WTC11 (cell line): ENCODE measurements at regions not wholly inside any gene's neighbourhood (a gene's known extent, or its start where the extent isn't known, plus 50 kb on each side); places are given as distances from the start of the nearest gene placed in this dataset.

ENCODE experiments used
- ATAC-seq: fragments of 200-7000 bp; cut with Tn5 transposase; 2 replicates; pipeline ENCODE4 v1.10.0; 2021; ENCODE audit warnings: mild to moderate bottlenecking, moderate library complexity
- CTCF ChIA-PET: fragments of 300-600 bp; sonication (Branson Sonifier 250); formaldehyde crosslinking; loops from one replicate; lab custom pipeline; 2021; ENCODE audit warnings: antibody characterized with exemption; lab: Charles Lee
- POLR2A ChIA-PET: fragments of 350-600 bp; sonication (Branson Sonifier 250); formaldehyde crosslinking; loops from one replicate; lab custom pipeline; 2021; ENCODE audit warnings: antibody characterized with exemption; lab: Charles Lee
- DNase-seq: peaks from one replicate; pipeline ENCODE4 v3.0.0; 2021; ENCODE audit warnings: low spot score
- H3K27ac Mint-ChIP-seq: 2 replicates; pipeline ENCODE4 v1.8.0; 2021; ENCODE audit warnings: mixed read lengths
- H3K27me3 Mint-ChIP-seq: 2 replicates; pipeline ENCODE4 v1.8.0; 2021; ENCODE audit warnings: low read depth, mild to moderate bottlenecking, moderate library complexity, mixed read lengths
- H3K36me3 Mint-ChIP-seq: 2 replicates; pipeline ENCODE4 v1.8.0; 2021; ENCODE audit warnings: mixed read lengths
- H3K4me1 Mint-ChIP-seq: 2 replicates; pipeline ENCODE4 v1.8.0; 2022; ENCODE audit warnings: mixed read lengths
- H3K4me3 Mint-ChIP-seq: 2 replicates; pipeline ENCODE4 v1.8.0; 2021; ENCODE audit warnings: mild to moderate bottlenecking, moderate library complexity, mixed read lengths
- H3K9me3 Mint-ChIP-seq: 2 replicates; pipeline ENCODE4 v1.8.0; 2021; ENCODE audit warnings: mixed read lengths
- ELF4 ChIP-seq: sonication (generic); formaldehyde crosslinking; IDR thresholded peaks from 2 replicates; pipeline ENCODE4 v1.8.1; 2022; ENCODE audit warnings: low read depth, mild to moderate bottlenecking, moderate library complexity, missing genetic modification reagents
- FOXK1 ChIP-seq: sonication (generic); formaldehyde crosslinking; IDR thresholded peaks from 2 replicates; pipeline ENCODE4 v1.8.0; 2022; ENCODE audit warnings: mild to moderate bottlenecking, moderate library complexity, missing genetic modification reagents
- PRRX2 ChIP-seq: fragments of 250-450 bp; sonication (Bioruptor Pico); IDR thresholded peaks from 2 replicates; pipeline ENCODE4 v1.8.0; 2021; ENCODE audit warnings: mild to moderate bottlenecking
- TEAD1 ChIP-seq: sonication (generic); formaldehyde crosslinking; IDR thresholded peaks from 2 replicates; pipeline ENCODE4 v1.8.0; 2022; ENCODE audit warnings: mild to moderate bottlenecking, missing genetic modification reagents
- ZBTB21 ChIP-seq: sonication (generic); formaldehyde crosslinking; IDR thresholded peaks from 2 replicates; pipeline ENCODE4 v1.8.1; 2023; ENCODE audit warnings: mild to moderate bottlenecking, missing genetic modification reagents, borderline replicate concordance
- ZNF121 ChIP-seq: sonication (generic); formaldehyde crosslinking; IDR thresholded peaks from 2 replicates; pipeline ENCODE4 v1.8.0; 2023; ENCODE audit warnings: missing genetic modification reagents
- ZNF416 ChIP-seq: fragments of 250-450 bp; sonication (Bioruptor Pico); IDR thresholded peaks from 2 replicates; pipeline ENCODE4 v1.9.0; 2021; ENCODE audit warnings: mild to moderate bottlenecking, inconsistent platforms
- TF ChIP-seq, protein P1 (sequence below): fragments of 250-450 bp; sonication (Bioruptor Pico); IDR thresholded peaks from 2 replicates; pipeline ENCODE4 v1.9.0; 2021; ENCODE audit warnings: mild to moderate bottlenecking, borderline replicate concordance
- TF ChIP-seq, protein P2 (sequence below): sonication (generic); formaldehyde crosslinking; IDR thresholded peaks from 2 replicates; pipeline ENCODE4 v1.8.1; 2023; ENCODE audit warnings: mild to moderate bottlenecking, missing genetic modification reagents
- TF ChIP-seq, protein P3 (sequence below): sonication (generic); formaldehyde crosslinking; IDR thresholded peaks from 2 replicates; pipeline ENCODE4 v1.8.0; 2022; ENCODE audit warnings: missing genetic modification reagents
- TF ChIP-seq, protein P4 (sequence below): sonication (generic); formaldehyde crosslinking; IDR thresholded peaks from 2 replicates; pipeline ENCODE4 v1.8.1; 2022; ENCODE audit warnings: mild to moderate bottlenecking, moderate library complexity, missing genetic modification reagents

DNA sequence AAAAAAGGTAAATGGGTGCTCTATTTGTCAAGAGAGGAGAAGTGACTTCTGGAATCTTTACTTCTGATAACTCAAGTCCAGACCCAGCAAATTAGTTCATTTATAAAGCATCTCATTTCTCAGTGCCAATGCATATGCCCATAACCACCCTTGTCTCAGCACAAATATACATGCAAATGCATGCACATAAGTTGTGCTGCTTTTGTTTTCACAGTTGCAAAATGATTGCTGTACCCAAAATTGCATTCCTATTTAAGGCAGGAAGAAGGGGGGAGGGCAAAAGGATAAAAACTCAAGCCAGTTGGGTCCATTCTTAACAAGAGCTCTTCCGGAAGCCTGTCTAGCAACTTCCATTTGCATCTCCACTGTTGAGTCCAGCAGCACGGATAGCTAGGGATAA, 61.3 kb upstream of the FAM20A start (continued):
- TF ChIP-seq, protein P1, sequence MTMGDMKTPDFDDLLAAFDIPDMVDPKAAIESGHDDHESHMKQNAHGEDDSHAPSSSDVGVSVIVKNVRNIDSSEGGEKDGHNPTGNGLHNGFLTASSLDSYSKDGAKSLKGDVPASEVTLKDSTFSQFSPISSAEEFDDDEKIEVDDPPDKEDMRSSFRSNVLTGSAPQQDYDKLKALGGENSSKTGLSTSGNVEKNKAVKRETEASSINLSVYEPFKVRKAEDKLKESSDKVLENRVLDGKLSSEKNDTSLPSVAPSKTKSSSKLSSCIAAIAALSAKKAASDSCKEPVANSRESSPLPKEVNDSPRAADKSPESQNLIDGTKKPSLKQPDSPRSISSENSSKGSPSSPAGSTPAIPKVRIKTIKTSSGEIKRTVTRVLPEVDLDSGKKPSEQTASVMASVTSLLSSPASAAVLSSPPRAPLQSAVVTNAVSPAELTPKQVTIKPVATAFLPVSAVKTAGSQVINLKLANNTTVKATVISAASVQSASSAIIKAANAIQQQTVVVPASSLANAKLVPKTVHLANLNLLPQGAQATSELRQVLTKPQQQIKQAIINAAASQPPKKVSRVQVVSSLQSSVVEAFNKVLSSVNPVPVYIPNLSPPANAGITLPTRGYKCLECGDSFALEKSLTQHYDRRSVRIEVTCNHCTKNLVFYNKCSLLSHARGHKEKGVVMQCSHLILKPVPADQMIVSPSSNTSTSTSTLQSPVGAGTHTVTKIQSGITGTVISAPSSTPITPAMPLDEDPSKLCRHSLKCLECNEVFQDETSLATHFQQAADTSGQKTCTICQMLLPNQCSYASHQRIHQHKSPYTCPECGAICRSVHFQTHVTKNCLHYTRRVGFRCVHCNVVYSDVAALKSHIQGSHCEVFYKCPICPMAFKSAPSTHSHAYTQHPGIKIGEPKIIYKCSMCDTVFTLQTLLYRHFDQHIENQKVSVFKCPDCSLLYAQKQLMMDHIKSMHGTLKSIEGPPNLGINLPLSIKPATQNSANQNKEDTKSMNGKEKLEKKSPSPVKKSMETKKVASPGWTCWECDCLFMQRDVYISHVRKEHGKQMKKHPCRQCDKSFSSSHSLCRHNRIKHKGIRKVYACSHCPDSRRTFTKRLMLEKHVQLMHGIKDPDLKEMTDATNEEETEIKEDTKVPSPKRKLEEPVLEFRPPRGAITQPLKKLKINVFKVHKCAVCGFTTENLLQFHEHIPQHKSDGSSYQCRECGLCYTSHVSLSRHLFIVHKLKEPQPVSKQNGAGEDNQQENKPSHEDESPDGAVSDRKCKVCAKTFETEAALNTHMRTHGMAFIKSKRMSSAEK = no peak
- TF ChIP-seq PRRX2 (CRISPR knock-in tag) (no peak), FOXK1 (CRISPR knock-in tag) (no peak), ELF4 (no peak), TEAD1 (CRISPR knock-in tag) (no peak)

DNA sequence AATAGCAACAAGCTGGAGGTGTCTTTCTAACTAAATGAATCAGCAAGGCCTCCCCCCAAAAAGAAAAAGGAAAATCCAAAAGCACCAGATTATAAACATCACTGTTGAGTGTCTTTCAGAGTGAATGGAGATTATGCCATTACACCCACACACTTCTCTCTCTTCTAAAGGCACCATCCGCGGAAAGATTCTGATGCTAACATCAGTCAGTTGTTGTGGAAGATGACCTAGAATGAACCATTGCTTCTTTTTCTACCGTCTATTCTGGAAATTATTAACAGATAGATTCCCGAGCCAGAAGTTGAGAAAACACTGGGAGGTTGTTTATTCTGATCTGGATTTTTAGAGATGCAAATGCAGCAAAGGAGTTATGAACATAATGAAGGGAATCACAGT, 60.9 kb upstream of the FAM20A start:
- no peak for DNase-seq
- no peak for ATAC-seq
- Mint-ChIP-seq H3K4me3 (no peak overlapping the region), H3K36me3 (peaks cover 8% of the 10 kb centered on the region), H3K27me3 (no peaks in the 10 kb centered on the region), H3K27ac (peak overlapping the region; percentile 31; the same call in 1 of the 2 replicates), H3K4me1 (peaks cover 35% of the 10 kb centered on the region), H3K9me3 (peaks cover 11% of the 10 kb centered on the region)
- CTCF ChIA-PET = no interaction called here
- POLR2A ChIA-PET = no interaction called here
- TF ChIP-seq, protein P2, sequence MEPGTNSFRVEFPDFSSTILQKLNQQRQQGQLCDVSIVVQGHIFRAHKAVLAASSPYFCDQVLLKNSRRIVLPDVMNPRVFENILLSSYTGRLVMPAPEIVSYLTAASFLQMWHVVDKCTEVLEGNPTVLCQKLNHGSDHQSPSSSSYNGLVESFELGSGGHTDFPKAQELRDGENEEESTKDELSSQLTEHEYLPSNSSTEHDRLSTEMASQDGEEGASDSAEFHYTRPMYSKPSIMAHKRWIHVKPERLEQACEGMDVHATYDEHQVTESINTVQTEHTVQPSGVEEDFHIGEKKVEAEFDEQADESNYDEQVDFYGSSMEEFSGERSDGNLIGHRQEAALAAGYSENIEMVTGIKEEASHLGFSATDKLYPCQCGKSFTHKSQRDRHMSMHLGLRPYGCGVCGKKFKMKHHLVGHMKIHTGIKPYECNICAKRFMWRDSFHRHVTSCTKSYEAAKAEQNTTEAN (CRISPR knock-in tag) = no peak
- TF ChIP-seq ZNF121 (CRISPR knock-in tag) = no peak
- TF ChIP-seq ZNF416 (CRISPR knock-in tag) = no peak
- TF ChIP-seq, protein P3, sequence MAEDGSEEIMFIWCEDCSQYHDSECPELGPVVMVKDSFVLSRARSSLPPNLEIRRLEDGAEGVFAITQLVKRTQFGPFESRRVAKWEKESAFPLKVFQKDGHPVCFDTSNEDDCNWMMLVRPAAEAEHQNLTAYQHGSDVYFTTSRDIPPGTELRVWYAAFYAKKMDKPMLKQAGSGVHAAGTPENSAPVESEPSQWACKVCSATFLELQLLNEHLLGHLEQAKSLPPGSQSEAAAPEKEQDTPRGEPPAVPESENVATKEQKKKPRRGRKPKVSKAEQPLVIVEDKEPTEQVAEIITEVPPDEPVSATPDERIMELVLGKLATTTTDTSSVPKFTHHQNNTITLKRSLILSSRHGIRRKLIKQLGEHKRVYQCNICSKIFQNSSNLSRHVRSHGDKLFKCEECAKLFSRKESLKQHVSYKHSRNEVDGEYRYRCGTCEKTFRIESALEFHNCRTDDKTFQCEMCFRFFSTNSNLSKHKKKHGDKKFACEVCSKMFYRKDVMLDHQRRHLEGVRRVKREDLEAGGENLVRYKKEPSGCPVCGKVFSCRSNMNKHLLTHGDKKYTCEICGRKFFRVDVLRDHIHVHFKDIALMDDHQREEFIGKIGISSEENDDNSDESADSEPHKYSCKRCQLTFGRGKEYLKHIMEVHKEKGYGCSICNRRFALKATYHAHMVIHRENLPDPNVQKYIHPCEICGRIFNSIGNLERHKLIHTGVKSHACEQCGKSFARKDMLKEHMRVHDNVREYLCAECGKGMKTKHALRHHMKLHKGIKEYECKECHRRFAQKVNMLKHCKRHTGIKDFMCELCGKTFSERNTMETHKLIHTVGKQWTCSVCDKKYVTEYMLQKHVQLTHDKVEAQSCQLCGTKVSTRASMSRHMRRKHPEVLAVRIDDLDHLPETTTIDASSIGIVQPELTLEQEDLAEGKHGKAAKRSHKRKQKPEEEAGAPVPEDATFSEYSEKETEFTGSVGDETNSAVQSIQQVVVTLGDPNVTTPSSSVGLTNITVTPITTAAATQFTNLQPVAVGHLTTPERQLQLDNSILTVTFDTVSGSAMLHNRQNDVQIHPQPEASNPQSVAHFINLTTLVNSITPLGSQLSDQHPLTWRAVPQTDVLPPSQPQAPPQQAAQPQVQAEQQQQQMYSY (CRISPR knock-in tag) = no peak

DNA sequence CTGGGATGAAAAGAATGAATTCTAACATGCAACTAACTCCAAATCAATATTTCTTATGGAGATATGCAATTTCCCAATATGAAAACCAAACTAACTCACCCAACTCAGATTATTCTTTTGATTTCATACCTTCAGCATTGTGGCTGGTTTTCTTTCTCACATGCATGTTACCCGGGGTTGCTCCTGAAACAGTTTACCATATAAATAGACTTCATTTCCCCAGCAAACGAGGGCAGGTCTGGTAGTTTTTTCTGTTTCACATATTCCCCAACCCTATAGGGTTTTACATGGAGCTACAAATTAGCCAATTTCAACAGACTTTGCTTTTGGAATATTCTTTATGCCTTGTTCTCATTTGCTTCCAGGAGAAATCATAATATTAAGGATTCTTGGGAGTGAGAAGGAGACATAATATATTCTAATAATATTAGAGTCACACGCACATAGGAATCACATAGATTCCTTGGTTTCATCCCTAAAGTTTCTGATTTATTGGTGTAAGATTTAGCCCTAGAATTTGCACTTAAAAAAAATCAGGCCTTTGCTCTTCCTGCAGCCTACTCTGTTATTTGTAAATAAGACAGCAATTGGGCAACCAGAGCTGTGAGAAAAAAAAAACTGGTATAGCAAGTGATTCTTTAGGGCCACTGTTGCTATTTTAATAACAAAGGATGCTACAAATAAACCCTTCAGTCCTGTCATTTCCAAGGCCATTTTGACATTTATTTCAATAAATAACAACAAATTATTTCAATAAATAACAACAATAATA, 60.3 kb upstream of the FAM20A start:
- H3K4me3 Mint-ChIP-seq = no peak overlapping the region
- peaks cover 35% of the 10 kb centered on the region for H3K4me1 Mint-ChIP-seq
- peaks cover 16% of the 10 kb centered on the region for H3K9me3 Mint-ChIP-seq
- peak; percentile 62 for ATAC-seq
- peaks cover 8% of the 10 kb centered on the region for H3K36me3 Mint-ChIP-seq
- peak overlapping the region; percentile 37; the same call in 1 of the 2 replicates for H3K27ac Mint-ChIP-seq
- DNase-seq = no peak
- ChIA-PET POLR2A (no interaction called here), CTCF (no interaction called here)
- TF ChIP-seq, protein P4, sequence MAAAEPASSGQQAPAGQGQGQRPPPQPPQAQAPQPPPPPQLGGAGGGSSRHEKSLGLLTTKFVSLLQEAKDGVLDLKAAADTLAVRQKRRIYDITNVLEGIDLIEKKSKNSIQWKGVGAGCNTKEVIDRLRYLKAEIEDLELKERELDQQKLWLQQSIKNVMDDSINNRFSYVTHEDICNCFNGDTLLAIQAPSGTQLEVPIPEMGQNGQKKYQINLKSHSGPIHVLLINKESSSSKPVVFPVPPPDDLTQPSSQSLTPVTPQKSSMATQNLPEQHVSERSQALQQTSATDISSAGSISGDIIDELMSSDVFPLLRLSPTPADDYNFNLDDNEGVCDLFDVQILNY (CRISPR knock-in tag) = no peak
- no peak for TF ChIP-seq ZBTB21 (CRISPR knock-in tag)
- TF ChIP-seq, all 79 proteins: peak for 0
- H3K27me3 Mint-ChIP-seq = no peaks in the 10 kb centered on the region
